ENCODE measurements at regions not wholly inside any gene's neighbourhood (a gene's known extent, or its start where the extent isn't known, plus 50 kb on each side); places are given as distances from the start of the nearest gene placed in this dataset.

GRCh38 chr12:58269476-58269875 is 328.1 kb downstream of the ATP23 start:
- no peak for DNase-seq (ENCODE audit: low read depth, low spot score)
- in situ Hi-C loops (cut with HindIII; ENCODE audit: low pct_unique_long_range_greater_than_20kb, low sequenced_read_pairs) = no loop called here

DNA sequence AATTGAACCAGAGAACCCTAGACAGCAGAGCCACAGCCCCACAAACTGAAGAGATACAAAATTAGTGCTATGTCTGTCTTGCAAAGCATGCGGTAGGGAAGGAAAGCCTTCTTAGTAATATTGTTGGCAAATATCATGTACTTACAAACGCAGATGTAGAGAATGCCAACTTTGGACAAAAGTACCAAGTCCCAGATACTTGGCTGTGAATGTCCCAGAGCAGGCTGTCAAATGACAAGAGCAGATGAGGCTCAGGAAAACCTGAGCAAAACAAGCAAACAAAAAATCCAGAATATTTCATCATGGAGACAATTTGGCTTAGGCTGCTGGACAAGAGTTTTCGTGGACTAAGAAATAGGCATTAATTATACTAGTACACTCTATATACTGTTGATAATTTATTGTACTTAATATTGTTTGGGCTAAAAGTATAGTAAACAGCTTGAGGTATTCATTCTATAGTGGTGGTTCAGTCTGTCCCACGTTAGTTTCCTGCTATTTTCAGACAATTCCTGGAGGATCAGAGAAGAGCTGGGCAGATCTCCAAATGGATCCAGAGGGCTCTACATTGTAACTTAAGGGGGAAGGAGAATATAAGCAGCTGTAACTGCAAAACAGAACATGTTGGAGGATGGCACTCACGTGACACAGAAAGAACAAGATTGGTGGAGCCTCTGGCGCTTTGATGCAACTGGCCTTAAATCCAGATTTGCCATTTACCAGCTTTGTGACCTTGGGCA is 329.8 kb downstream of the ATP23 start:
- DNase-seq (ENCODE audit: low read depth, low spot score) = no peak
- in situ Hi-C loops (cut with HindIII; ENCODE audit: low pct_unique_long_range_greater_than_20kb, low sequenced_read_pairs) = no loop called here

GRCh38 chr12:58272461-58272860 is 331.1 kb downstream of the ATP23 start:
- in situ Hi-C loops (cut with HindIII; ENCODE audit: low pct_unique_long_range_greater_than_20kb, low sequenced_read_pairs) = no loop called here
- no peak for DNase-seq (ENCODE audit: low read depth, low spot score)

DNA sequence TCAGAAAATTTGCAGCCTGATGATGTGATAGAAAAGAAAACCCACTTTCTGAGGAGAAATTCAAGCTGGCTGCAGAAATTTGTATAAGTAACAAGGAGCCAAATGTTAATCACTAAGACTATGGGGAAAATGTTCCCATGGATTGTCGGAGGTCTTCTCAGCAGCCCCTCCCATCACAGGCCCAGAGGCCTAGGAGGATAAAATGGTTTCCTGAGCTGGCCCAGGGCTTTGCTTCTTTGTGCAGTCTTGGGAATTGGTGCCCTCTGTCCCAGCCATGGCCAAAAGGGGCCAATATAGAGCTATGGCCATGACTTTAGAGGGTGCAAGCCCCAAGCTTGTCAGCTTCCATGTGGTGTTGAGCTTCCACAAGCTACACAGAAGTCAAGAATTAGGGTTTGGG is 335.9 kb downstream of the ATP23 start:
- in situ Hi-C loops (cut with HindIII; ENCODE audit: low pct_unique_long_range_greater_than_20kb, low sequenced_read_pairs) = no loop called here
- no peak for DNase-seq (ENCODE audit: low read depth, low spot score)

- in situ Hi-C loops (cut with HindIII; ENCODE audit: low pct_unique_long_range_greater_than_20kb, low sequenced_read_pairs) = no loop called here
- no peak for DNase-seq (ENCODE audit: low read depth, low spot score)
Measured at GRCh38 chr12:58283553-58283952, 342.2 kb downstream of the ATP23 start.

DNA sequence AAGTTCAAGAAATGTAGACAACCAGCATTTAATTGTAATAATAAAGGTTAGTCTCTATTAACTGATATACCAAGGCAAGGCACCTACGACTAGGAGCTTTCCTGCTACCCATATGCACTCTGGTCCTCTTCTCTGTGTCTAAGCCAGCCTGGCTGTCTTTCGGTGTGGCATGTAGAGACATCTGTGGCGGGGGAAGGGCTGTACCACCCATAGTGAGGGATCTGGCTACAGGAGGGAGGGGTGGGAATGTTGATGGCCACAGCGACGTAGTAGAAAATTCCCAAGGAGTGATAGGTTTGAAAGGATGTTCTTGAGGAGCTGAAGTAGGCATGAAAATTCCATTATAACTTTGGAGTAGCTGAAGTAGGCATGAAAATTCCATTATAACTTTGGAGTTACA is 344.2 kb downstream of the ATP23 start:
- DNase-seq (ENCODE audit: low read depth, low spot score) = no peak
- in situ Hi-C loops (cut with HindIII; ENCODE audit: low pct_unique_long_range_greater_than_20kb, low sequenced_read_pairs) = no loop called here

DNA sequence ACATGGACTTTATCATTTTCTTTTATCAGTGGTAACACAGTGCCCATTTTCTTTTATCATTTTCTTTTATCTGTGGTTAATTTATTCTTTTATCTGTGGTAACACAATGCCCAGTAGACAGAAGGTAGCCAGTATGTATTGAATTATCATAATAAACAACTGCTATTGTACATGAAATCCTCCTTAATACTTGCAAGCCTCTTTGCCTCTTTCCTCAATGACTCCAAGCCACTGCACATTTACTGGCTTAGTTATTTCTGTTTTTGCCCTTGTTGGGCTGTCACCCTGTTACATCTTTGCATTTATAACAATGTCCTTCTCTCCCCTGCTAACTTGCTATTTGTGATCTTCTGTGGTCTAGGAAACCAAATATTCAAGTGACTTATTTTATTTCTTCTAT is 345.0 kb downstream of the ATP23 start:
- in situ Hi-C loops (cut with HindIII; ENCODE audit: low pct_unique_long_range_greater_than_20kb, low sequenced_read_pairs) = no loop called here
- DNase-seq (ENCODE audit: low read depth, low spot score) = no peak

DNA sequence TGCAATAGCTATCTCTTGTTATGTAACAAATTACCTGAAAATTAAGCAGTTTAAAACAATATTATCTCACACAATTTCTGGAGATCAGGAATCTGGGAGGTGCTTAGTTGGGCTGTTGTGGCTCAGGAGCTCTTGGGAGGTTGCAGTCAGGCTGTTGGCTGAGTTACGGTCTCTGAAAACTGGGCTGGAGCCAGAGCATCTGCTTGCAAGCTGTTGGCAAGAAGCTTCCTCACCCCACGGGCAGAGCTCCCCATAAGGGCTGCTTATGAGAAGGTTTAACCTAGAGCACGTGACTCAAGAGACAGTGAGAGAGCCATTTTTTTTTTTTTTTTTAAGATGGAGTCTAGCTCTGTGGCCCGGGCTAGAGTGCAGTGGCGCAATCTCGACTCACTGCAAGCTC is 346.8 kb downstream of the ATP23 start:
- in situ Hi-C loops (cut with HindIII; ENCODE audit: low pct_unique_long_range_greater_than_20kb, low sequenced_read_pairs) = no loop called here
- no peak for DNase-seq (ENCODE audit: low read depth, low spot score)

DNA sequence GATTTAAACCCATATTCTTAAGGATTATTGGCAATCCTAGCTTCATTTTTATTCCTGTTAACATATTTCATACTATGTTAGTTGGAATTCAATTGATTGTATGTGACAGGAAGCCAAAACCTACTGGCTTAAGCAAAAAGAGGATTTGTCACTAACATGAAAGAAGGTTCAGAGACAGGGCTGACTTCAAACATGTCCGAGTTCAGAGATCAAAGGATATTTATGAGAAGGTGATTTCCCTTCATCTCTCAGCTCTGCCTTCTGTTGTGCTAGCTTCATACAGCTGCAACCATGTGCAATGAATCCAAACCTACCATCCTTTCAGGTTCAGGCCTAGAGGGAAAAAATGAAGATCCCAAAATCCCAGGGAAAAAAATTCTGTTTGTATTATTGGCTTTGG is 349.7 kb downstream of the ATP23 start:
- DNase-seq (ENCODE audit: low read depth, low spot score) = no peak
- in situ Hi-C loops (cut with HindIII; ENCODE audit: low pct_unique_long_range_greater_than_20kb, low sequenced_read_pairs) = no loop called here

GRCh38 chr12:58293308-58293982 is 352.1 kb downstream of the ATP23 start:
- no peak for DNase-seq (ENCODE audit: low read depth, low spot score)
- in situ Hi-C loops (cut with HindIII; ENCODE audit: low pct_unique_long_range_greater_than_20kb, low sequenced_read_pairs) = no loop called here

- DNase-seq (ENCODE audit: low read depth, low spot score) = no peak
- in situ Hi-C loops (cut with HindIII; ENCODE audit: low pct_unique_long_range_greater_than_20kb, low sequenced_read_pairs) = no loop called here
Measured at GRCh38 chr12:58295268-58295667, 353.9 kb downstream of the ATP23 start.

DNA sequence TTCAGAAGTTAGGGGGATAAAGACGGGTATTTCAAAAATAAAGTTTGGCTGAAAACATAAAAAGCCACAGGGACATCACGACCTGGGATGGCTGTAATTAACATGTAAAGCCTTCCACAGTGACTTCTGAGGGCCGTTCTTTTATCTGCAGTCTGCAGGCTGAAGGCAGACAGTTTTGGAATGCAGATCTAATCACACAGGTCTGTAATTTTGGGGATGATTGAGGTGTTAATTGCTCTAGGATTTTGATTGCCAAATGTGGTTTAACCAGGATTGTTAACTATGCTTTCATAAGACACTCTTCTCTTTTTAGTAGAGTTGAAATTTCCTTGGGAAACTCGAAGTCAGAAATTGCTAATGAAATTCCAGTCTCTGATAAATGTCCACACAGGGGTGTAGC is 355.5 kb downstream of the ATP23 start:
- no peak for DNase-seq (ENCODE audit: low read depth, low spot score)
- in situ Hi-C loops (cut with HindIII; ENCODE audit: low pct_unique_long_range_greater_than_20kb, low sequenced_read_pairs) = no loop called here

DNA sequence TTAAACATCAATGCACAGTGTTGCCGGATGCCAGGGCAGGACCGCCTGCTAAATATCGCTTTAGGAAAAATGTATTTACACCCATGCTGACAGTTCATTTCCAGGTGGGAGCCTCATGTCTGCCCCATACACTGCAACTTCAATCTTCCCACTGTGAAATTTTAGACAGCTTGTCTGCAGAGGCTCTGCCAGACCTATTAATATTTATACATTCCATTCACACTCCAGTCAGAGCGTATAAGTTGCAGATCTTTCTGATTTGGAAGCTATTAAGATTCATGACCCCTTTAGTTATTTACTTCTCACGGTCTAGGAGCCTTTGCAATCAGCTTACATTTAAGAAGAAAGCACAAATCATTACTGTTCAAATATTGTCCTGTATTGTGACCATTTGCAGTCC is 357.4 kb downstream of the ATP23 start:
- in situ Hi-C loops (cut with HindIII; ENCODE audit: low pct_unique_long_range_greater_than_20kb, low sequenced_read_pairs) = no loop called here

DNA sequence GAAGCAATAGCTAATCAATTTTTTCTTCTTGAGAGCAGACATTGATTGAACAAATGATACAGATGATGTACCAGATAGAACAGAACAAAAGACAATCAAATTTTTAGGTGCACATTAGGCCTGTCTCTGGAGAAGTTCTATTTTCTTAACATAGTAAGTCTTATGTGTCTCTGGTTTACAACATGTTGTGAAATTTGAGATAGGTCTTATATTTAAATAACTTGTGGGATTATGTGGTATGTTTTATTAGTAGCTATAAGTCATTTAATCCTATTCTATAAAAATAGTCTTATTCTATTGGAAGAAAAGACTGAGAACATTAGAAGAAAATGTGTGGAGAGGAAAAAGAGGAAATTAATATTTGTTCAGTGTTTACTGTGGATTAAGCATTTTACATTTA is 358.0 kb downstream of the ATP23 start:
- in situ Hi-C loops (cut with HindIII; ENCODE audit: low pct_unique_long_range_greater_than_20kb, low sequenced_read_pairs) = no loop called here
- no peak for DNase-seq (ENCODE audit: low read depth, low spot score)

More for the DNA sequence above, 357.4 kb downstream of the ATP23 start:
- no peak for DNase-seq (ENCODE audit: low read depth, low spot score)

DNA sequence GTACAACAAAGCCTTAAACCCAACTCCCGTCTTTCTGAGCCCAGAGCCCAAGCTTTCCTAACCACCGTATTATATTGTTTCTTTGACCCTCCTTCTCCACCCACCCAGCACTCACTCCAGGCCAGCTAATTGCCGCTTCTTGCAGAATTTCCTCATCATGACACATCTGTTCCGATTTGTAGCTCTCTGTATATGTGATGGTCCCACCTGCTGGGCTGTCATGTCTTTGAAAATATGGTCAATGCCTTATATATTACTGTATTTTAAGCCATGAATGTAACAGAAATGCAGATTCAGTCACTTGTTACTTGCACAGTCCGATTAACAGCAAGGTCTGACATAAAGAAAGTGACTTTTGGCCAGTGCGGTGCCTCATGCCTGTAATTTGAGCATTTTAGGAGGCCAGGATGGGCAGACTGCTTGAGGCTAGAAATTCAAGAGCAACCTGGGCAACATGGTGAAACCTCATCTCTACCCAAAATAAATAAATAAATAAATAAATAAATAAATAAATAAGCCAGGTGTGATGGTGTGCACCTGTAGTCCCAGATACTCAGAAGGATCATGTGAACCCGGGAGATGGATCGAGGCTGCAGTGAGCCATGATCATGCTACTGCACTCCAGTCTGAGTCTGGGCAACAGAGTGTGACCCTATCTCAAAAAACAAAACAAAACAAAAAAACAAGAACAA is 359.8 kb downstream of the ATP23 start:
- in situ Hi-C loops (cut with HindIII; ENCODE audit: low pct_unique_long_range_greater_than_20kb, low sequenced_read_pairs) = no loop called here
- no peak for DNase-seq (ENCODE audit: low read depth, low spot score)

DNA sequence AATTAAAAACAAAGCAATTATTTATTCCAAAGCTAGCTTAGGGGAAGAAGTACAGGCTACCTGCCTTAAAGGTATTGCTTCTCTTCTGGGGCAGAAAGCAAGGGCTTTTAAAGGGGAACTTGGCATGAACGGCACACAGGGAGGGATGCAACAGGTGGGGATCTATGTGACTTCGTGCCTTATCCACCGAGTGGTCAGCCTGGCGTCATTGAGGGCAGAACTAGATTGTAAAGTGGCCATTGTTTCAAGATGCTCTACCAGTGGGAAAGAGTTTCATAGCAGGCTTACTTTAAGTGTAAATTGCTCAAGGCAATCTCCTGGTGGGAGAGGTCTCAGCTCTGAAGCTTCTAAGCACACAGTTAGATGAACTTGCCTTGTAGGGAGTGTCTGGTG is 360.4 kb downstream of the ATP23 start:
- in situ Hi-C loops (cut with HindIII; ENCODE audit: low pct_unique_long_range_greater_than_20kb, low sequenced_read_pairs) = no loop called here
- no peak for DNase-seq (ENCODE audit: low read depth, low spot score)

GRCh38 chr12:58302487-58303011 is 361.2 kb downstream of the ATP23 start:
- in situ Hi-C loops (cut with HindIII; ENCODE audit: low pct_unique_long_range_greater_than_20kb, low sequenced_read_pairs) = no loop called here
- DNase-seq (ENCODE audit: low read depth, low spot score) = no peak

DNA sequence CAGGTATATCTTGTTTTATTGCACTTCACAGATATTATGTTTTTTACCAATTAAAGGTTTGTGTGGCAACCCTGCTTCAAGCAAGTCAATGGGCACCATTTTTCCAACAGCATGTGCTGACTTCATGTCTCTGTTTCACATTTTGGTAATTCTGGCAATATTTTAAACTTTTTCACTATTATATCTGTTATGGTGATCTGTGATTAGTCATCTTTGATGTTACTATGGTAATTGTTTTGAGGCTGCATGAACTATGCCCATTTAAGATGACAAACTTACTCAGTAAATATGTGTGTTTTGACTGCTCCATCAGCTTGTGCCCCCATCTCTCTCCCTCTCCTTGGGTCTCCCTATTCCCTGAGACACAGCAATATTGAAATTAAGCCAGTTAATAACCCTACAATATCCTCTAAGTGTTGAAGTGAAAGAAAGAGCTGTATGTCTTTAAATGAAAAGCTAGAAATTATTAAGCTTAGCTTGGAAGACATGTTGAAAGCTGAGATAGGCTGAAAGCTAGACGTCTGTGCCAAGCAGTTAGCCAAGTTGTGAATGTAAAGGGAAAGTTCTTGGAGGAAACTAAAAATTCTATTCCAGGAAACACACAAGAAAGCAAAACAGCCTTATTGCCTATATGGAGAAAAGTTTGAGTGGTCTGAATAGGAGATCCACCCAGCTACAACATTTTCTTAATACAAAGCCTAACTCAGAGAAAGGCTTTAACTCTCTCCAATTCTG is 365.1 kb downstream of the ATP23 start:
- in situ Hi-C loops (cut with HindIII; ENCODE audit: low pct_unique_long_range_greater_than_20kb, low sequenced_read_pairs) = no loop called here
- no peak for DNase-seq (ENCODE audit: low read depth, low spot score)
